SJSA1 (cell line): ENCODE measurements at regions not wholly inside any gene's neighbourhood (a gene's known extent, or its start where the extent isn't known, plus 50 kb on each side); places are given as distances from the start of the nearest gene placed in this dataset.

ENCODE experiments used
- DNase-seq, 2 experiments: peaks; one replicate each; pipeline ENCODE4 v3.0.0-alpha.2; 2015 to 2020; ENCODE audit warnings: low spot score in 2 of 2, low read depth in 1 of 2
- H3K27ac ChIP-seq: fragments of 250-450 bp; sonication (Bioruptor Pico); 2 replicates; pipeline ENCODE4 v1.5.1; 2020; ENCODE audit warnings: mild to moderate bottlenecking, moderate library complexity
- H3K27me3 ChIP-seq: fragments of 250-450 bp; sonication (Bioruptor Pico); replicated peaks from 2 replicates; pipeline ENCODE4 v1.5.1; 2020; ENCODE audit warnings: mild to moderate bottlenecking, moderate library complexity
- H3K36me3 ChIP-seq: fragments of 250-450 bp; sonication (Bioruptor Pico); 2 replicates; pipeline ENCODE4 v1.5.1; 2020; ENCODE audit warnings: mild to moderate bottlenecking
- H3K4me1 ChIP-seq: fragments of 250-450 bp; sonication (Bioruptor Pico); replicated peaks from 2 replicates; pipeline ENCODE4 v1.6.1; 2021; ENCODE audit warnings: mild to moderate bottlenecking
- H3K4me3 ChIP-seq: fragments of 250-450 bp; sonication (Bioruptor Pico); 2 replicates; pipeline ENCODE4 v1.5.1; 2020; ENCODE audit warnings: mild to moderate bottlenecking
- H3K9me3 ChIP-seq: fragments of 250-450 bp; sonication (Bioruptor Pico); replicated peaks from 2 replicates; pipeline ENCODE4 v1.5.1; 2020; ENCODE audit warnings: mild to moderate bottlenecking

DNA sequence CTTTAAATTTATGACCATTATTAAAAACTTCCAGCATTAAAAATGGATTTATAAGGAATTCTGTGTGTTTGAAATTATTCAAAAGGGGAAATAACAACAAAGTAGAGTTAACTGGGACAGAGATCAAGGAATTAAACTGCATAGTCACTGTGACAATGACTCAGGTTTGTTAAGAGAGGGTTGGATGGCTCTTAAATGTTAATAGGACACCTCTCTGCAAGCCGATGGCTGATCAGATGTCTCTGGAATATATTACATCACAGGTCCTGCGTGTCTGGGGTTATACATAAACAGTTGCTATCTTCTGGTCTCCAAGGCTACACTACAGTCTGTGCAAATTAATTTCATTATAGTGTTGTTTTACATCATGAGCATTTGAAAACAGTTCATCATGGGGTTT is 574.3 kb downstream of the COL12A1 start:
- Histone ChIP-seq H3K27me3 (no peaks in the 10 kb centered on the region), H3K9me3 (no peaks in the 10 kb centered on the region), H3K4me3 (no peak overlapping the region), H3K36me3 (no peaks in the 10 kb centered on the region), H3K4me1 (no peaks in the 10 kb centered on the region), H3K27ac (no peak overlapping the region)
- no peak for DNase-seq

DNA sequence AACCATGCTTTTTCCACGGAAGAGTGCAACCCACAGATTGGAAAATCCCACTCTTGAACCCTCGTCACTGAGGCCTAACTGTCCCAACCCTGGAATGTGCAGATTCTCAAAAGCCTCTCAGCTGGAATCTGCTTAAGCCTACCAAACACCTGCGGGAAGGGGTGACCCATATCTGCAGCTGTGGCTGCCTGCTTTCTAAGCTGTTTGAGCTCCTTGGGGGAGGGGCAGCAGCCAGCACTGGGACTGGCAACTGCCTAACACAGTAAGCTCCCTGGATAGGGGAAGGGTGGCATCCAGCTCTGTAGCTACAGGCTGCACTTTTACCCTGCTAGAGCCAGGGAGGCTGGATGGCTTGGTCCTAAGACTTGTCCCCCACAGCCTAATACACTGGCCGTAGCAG is 579.6 kb downstream of the COL12A1 start:
- Histone ChIP-seq H3K27ac (no peak overlapping the region), H3K9me3 (peaks cover 5% of the 10 kb centered on the region), H3K4me1 (no peaks in the 10 kb centered on the region), H3K4me3 (no peak overlapping the region), H3K27me3 (no peaks in the 10 kb centered on the region), H3K36me3 (no peaks in the 10 kb centered on the region)
- no peak for DNase-seq

DNA sequence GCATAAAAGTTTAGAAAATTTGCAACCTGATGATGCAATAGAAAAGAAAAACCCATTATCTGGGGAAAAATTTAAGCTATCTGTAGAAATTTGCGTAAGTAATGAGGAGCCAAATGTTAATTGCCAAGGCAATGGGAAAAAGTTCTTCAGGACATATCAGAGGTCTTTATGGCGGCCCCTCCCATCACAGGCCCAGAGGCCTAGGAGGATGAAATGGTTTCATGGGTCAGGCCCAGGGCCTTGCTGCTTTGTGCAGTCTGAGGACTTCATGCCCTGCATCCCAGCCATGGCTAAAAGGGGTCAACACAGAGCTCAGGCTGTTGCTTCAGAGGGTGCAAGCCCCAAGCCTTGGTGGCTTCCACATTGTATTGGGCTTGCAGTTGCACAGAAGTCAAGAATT is 582.8 kb downstream of the COL12A1 start:
- Histone ChIP-seq H3K9me3 (peaks cover 5% of the 10 kb centered on the region), H3K4me1 (no peaks in the 10 kb centered on the region), H3K27ac (no peak overlapping the region), H3K36me3 (no peaks in the 10 kb centered on the region), H3K27me3 (no peaks in the 10 kb centered on the region), H3K4me3 (no peak overlapping the region)
- no peak for DNase-seq

DNA sequence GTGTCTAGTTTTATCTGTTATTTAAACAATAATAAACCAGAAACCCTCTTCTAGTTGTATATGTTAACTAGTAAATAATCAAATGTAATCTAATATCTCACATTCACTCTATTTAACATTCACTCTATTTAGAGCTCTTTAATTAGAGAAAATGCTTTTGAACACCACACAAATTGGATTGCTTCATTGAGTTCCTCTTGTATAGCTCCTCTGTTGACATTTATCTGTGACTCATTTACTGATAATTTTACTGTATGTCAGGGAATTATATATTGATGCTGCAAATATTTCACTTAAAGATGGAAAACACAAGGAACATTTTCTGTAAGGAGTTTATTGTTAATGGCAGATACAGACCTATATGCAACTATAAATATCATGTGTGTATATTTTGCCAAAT is 594.6 kb downstream of the COL12A1 start:
- H3K27ac ChIP-seq: no peak overlapping the region
- no peaks in the 10 kb centered on the region for H3K36me3 ChIP-seq

DNA sequence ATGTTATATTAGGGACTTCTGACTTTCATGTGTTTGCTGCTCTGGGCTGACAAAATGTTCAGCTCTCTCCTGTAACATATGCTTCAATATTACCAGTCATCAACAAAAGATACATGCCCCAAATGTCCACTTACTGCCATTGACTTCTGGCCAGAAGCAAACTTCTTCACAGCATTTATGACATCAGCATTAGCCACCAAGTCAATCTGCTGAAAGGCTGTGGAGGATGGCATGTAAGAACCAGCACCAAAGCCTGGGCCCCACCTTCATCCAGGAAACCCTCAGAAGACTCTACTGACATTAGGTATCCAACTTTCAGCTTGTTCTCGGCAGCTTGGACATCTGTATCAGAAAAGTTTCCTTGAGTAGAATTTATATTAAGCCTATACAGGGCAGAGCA is 595.5 kb downstream of the COL12A1 start:
- Histone ChIP-seq H3K9me3 (no peaks in the 10 kb centered on the region), H3K4me1 (peaks cover 50% of the 10 kb centered on the region), H3K4me3 (no peak overlapping the region), H3K27me3 (no peaks in the 10 kb centered on the region), H3K27ac (no peak overlapping the region), H3K36me3 (no peaks in the 10 kb centered on the region)
- no peak for DNase-seq

More for the DNA sequence above, 594.6 kb downstream of the COL12A1 start:
- Histone ChIP-seq H3K27me3 (no peaks in the 10 kb centered on the region), H3K9me3 (no peaks in the 10 kb centered on the region), H3K4me1 (peaks cover 44% of the 10 kb centered on the region), H3K4me3 (no peak overlapping the region)
- DNase-seq: no peak

DNA sequence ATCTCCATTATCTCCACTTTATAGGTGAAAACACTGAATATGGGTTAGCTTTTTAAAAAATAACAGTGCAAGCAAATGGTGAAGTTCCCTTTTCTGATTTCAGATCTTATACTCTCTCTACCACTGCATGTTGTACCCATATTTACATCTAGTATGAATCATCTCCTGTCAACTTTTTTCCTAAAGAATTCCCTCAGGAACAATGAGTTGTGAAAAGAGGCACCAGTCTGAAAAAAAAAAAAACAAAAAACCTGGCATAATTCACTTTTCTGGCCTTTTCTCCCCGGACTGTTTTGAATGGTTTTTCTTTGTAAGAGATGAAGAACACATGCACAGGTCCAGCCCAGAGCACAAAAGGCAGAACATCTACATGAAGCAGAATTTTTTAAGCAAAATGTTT is 596.0 kb downstream of the COL12A1 start:
- DNase-seq: peak in 1 of 2 experiments; percentile 18
- H3K4me1 ChIP-seq: peaks cover 50% of the 10 kb centered on the region
- H3K27me3 ChIP-seq: no peaks in the 10 kb centered on the region
- no peak overlapping the region for H3K27ac ChIP-seq
- H3K36me3 ChIP-seq: no peaks in the 10 kb centered on the region
- H3K9me3 ChIP-seq: no peaks in the 10 kb centered on the region
- H3K4me3 ChIP-seq: no peak overlapping the region

DNA sequence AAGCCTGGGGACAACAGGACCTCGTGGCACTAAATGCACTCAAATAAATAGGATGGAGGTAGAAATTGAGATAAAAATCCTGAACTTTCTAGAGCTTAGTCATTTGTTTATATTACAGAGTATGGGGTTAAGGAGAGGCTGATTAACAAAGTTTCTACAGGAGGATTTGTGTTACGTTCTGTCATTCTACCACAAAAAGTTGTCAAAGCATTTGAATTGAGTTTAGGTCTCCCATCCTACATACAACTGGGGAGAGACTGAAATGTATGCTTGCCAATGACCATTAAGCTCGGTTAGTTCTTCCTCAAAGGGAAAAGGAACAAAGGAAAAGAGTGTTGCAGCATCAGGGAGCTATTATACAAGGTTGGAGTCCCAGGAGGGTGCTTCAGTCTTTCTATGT is 597.9 kb downstream of the COL12A1 start:
- DNase-seq: peak in 1 of 2 experiments; percentile 68
- Histone ChIP-seq H3K36me3 (no peaks in the 10 kb centered on the region), H3K4me1 (peaks cover 62% of the 10 kb centered on the region), H3K27ac (peak overlapping the region; percentile 91), H3K27me3 (no peaks in the 10 kb centered on the region), H3K9me3 (no peaks in the 10 kb centered on the region), H3K4me3 (no peak overlapping the region)

DNA sequence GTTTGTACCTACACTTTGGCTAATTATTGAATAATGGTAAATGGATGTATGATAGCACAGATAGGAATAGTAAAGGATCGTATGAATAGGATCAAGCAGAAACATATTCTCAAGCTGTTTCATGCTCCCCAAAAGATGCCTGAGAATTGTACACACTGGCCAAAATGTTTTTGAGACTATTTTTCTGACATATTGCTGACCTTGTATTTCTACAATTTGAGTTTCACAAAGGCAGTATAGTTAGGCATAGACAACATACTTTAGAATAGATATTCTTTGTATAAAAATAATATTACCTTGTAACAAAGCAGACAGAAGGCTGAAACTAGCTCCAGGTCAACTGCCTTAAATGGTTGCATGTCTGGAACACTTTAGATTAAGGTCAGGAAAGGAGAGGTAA is 598.4 kb downstream of the COL12A1 start:
- H3K4me1 ChIP-seq: peaks cover 62% of the 10 kb centered on the region
- H3K27ac ChIP-seq: peak overlapping the region; percentile 91
- no peak overlapping the region for H3K4me3 ChIP-seq
- no peaks in the 10 kb centered on the region for H3K27me3 ChIP-seq
- no peaks in the 10 kb centered on the region for H3K36me3 ChIP-seq
- no peaks in the 10 kb centered on the region for H3K9me3 ChIP-seq
- DNase-seq: no peak

DNA sequence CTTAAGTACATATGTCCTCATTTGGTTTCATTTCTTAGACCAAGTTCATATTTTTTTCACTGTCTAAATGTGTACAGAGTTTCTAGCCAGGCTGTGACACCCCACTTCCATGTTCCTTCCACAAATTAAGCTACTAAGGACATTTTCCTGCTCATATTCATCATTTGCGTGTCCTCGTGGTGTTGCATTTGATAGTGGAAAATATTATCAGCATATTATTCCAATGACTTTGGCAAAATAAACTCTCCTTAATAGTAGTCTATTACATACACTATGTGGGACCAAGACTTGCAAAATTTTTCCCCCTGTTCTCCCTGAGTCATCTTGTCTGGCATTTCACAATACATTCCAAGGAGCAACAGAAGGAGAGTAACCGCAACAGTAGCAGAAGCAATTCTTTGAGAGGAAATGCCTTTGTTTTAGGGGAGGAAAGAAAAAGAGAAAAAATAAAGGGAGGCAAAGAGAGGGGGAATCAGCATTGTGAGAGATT is 599.2 kb downstream of the COL12A1 start:
- H3K4me3 ChIP-seq: no peak overlapping the region
- no peaks in the 10 kb centered on the region for H3K36me3 ChIP-seq
- H3K9me3 ChIP-seq: no peaks in the 10 kb centered on the region
- no peaks in the 10 kb centered on the region for H3K27me3 ChIP-seq
- peak; percentile 59 to 89 for DNase-seq
- peak overlapping the region; percentile 91 for H3K27ac ChIP-seq
- H3K4me1 ChIP-seq: peaks cover 62% of the 10 kb centered on the region

DNA sequence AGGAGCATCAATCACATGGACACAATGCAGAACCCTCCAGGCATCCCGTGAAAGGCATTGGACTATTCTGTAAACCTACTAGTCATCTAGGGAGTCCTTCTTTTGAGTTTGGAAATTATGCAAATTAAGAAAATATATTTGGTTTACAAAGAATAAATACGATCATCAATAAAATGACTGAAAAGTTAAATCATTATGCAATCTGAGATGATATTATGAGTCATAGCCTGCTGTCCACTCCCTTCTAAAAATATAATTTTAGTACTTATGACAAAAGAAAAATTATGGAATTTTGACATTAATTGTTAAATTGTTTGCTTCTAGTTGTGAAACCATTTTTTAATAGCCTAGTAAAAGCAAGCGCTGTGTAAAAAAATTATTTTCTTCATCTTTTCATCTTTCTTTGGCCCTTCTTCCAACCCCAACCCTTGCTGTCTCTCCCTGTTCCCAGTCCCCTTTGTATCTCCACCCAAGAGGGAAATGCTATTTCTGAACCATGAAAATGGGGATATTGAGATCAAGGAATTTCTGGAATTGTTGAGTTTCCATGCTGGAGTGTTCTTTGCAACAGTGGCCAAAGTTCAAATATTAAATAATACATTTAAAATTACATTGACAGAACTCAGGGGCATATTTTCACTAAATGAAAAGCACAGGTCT is 599.8 kb downstream of the COL12A1 start:
- H3K4me1 ChIP-seq: peaks cover 62% of the 10 kb centered on the region
- H3K36me3 ChIP-seq: no peaks in the 10 kb centered on the region
- peak overlapping the region; percentile 91 for H3K27ac ChIP-seq
- no peaks in the 10 kb centered on the region for H3K9me3 ChIP-seq
- no peak for DNase-seq
- H3K27me3 ChIP-seq: no peaks in the 10 kb centered on the region
- no peak overlapping the region for H3K4me3 ChIP-seq

DNA sequence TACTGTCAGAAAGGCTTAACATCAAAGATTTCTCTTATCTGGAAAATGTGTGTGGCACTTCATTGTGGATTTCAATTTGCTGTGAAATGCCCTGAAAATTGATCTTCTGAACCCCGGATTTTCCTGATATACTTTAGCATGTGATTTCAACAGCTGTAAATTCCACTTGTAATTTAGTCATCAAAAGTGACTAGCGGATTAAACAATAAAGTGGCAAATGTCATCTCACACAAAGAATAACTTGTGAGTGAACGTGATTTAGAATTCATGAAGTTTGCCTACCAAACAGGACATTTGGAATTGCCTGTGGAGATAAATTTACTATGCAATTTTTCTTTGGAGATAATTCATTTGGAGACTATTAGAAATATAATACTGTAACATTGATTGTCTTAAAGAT is 601.6 kb downstream of the COL12A1 start:
- Histone ChIP-seq H3K27me3 (no peaks in the 10 kb centered on the region), H3K4me1 (peaks cover 50% of the 10 kb centered on the region), H3K9me3 (no peaks in the 10 kb centered on the region), H3K36me3 (no peaks in the 10 kb centered on the region), H3K4me3 (no peak overlapping the region), H3K27ac (no peak overlapping the region)
- DNase-seq: no peak

DNA sequence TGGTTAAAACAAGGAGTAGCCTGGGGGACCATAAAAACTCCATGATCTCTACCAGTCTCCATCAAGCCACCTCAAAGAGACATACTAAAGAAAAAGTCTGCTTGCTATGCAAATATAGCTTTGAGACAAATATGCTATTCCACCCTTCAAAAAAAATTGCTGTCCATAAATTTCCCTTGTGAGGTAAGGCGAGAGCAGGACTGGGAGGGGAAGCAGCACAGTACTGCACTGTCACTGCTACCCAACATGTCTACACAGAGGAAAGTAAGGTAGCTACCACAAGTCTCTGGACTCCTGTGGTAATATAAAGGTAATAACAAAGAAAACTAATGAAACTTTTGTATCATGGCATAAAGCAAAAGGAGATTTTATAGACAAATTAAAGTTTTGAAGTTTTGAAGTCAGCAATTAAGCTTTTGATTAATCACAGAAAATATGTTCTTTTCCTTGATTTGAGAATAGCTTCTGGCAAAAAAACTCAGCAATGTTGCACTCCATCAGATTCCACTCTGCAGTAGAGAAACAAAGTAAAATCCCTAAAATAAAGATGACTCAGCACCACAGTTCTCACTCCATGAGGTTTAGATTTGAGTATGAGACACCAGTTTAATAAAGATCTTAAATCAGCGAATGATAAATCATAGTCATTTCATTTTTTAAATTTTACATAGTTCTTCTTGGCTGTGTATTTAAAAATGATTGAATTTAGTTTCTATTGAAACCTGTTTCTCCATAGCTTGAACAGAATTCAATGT is 602.4 kb downstream of the COL12A1 start:
- Histone ChIP-seq H3K36me3 (no peaks in the 10 kb centered on the region), H3K27ac (no peak overlapping the region), H3K9me3 (no peaks in the 10 kb centered on the region), H3K27me3 (no peaks in the 10 kb centered on the region), H3K4me3 (no peak overlapping the region), H3K4me1 (peaks cover 50% of the 10 kb centered on the region)
- no peak for DNase-seq

DNA sequence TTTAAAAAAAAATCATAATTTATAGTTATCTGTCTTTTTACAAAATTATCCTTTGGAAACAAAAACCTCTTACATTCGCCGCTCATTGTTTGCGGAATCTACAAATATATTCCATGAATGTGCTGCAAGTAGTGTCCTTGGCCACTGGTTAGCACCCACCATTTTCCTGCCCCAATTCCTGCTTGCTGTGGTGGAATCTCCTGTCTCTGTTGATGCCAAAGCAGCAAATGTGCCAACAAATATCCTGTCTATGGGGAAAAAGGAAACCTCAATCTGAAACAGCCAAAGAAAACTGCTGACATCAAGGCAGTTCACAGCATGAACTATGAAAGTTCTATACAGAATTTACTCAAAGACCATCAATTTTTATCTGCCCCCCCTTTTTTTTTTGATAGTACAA is 603.6 kb downstream of the COL12A1 start:
- H3K4me1 ChIP-seq: peaks cover 46% of the 10 kb centered on the region
- no peak overlapping the region for H3K27ac ChIP-seq
- no peaks in the 10 kb centered on the region for H3K27me3 ChIP-seq
- DNase-seq: no peak
- H3K4me3 ChIP-seq: no peak overlapping the region
- H3K9me3 ChIP-seq: no peaks in the 10 kb centered on the region
- no peaks in the 10 kb centered on the region for H3K36me3 ChIP-seq
